Left ventricle myocardium inferior (tissue), 1 donor: ENCODE measurements at regions not wholly inside any gene's neighbourhood (a gene's known extent, or its start where the extent isn't known, plus 50 kb on each side); places are given as distances from the start of the nearest gene placed in this dataset.
"Not testable (repeated sequence)": the region's sequence is repeated elsewhere in the genome, so short reads cannot be mapped to it uniquely, and the experiment has no call there.

Experiments
- DNase-seq: peaks from one replicate; pipeline ENCODE4 v3.0.0-alpha.2; 2020
- H3K27ac ChIP-seq: fragments of 200-600 bp; replicated peaks from 2 replicates; pipeline ENCODE4 v1.8.0; 2021
- H3K27me3 ChIP-seq: fragments of 200-600 bp; 2 replicates; pipeline ENCODE4 v1.8.0; 2021; ENCODE audit warnings: low read depth
- H3K36me3 ChIP-seq: fragments of 200-600 bp; 2 replicates; pipeline ENCODE4 v1.8.0; 2021
- H3K4me1 ChIP-seq: fragments of 200-600 bp; 2 replicates; pipeline ENCODE4 v1.8.0; 2021
- H3K4me3 ChIP-seq: fragments of 200-600 bp; 2 replicates; pipeline ENCODE4 v1.8.0; 2021; ENCODE audit warnings: mild to moderate bottlenecking, moderate library complexity
- H3K9me3 ChIP-seq: fragments of 200-600 bp; replicated peaks from 2 replicates; pipeline ENCODE4 v1.8.0; 2021
- intact Hi-C: fragments of 100-400 bp; cut with micrococcal nuclease; formaldehyde crosslinking; loops from one replicate; pipeline ENCODE4 v1.11.0; 2022
- TF ChIP-seq, protein P1 (sequence below): fragments of 200-600 bp; IDR thresholded peaks from 2 replicates; pipeline ENCODE4 v1.8.0; 2021; ENCODE audit warnings: antibody characterized with exemption, mild to moderate bottlenecking, borderline replicate concordance
- donor health status: DM: no; HTN: yes; CAD: no; lungs with severe emphysema.

DNA sequence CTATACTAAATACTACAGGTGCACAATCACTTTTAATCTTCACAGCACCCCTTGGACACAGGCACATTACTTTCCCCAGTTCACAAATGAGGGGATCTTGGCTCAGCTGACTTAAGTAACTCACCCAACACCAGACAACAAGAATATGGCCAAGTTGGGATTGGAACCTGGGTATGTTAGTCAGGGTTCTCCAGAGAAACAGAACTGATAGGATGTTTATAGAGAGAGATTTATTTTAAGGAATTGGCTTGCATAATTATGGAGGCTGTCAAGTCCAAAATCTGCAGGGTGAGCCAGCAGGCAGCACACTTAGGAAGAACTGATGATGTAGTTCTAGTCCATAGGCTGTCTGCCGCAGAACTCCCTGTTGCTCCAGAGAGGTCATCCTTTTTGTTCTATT is 312.9 kb downstream of the MAN2A1 start:
- no peaks in the 10 kb centered on the region for H3K36me3 ChIP-seq
- no peak for DNase-seq
- TF ChIP-seq, protein P1, sequence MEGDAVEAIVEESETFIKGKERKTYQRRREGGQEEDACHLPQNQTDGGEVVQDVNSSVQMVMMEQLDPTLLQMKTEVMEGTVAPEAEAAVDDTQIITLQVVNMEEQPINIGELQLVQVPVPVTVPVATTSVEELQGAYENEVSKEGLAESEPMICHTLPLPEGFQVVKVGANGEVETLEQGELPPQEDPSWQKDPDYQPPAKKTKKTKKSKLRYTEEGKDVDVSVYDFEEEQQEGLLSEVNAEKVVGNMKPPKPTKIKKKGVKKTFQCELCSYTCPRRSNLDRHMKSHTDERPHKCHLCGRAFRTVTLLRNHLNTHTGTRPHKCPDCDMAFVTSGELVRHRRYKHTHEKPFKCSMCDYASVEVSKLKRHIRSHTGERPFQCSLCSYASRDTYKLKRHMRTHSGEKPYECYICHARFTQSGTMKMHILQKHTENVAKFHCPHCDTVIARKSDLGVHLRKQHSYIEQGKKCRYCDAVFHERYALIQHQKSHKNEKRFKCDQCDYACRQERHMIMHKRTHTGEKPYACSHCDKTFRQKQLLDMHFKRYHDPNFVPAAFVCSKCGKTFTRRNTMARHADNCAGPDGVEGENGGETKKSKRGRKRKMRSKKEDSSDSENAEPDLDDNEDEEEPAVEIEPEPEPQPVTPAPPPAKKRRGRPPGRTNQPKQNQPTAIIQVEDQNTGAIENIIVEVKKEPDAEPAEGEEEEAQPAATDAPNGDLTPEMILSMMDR = no peak
- no peak overlapping the region for H3K27ac ChIP-seq
- peaks cover 12% of the 10 kb centered on the region for H3K4me1 ChIP-seq
- H3K27me3 ChIP-seq = no peaks in the 10 kb centered on the region
- intact Hi-C loops = no loop called here
- H3K4me3 ChIP-seq = no peak overlapping the region
- peaks cover 3% of the 10 kb centered on the region for H3K9me3 ChIP-seq

DNA sequence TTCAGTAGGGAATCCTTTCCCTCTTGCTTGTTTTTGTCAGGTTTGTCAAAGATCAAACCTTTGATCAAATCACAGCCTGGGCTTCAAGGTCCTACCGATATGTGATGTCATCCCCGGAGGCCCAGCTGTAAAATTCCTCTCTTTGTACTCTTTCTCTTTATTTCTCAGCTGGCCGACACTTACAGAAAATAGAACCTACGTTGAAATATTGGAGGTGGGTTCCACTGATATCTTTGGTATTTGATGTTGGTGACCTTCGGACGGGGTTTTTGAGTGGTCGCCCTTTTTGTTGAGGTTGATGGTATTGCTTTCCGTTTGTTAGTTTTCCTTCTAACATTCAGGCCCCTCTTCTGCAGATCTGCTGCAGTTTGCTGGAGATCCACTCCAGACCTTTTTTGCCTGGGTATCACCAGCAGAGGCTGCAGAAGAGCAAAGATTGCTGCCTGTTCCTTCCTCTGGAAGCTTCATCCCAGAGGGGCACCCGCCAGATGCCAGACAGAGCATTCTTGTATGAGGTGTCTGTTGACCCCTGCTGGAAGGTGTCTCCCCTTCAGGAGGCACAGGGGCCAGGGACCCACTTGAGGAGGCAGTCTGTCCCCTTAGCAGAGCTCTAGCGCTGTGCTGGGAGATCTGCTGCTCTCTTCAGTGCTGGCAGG is 316.3 kb downstream of the MAN2A1 start:
- H3K27me3 ChIP-seq, DNase-seq, H3K27ac ChIP-seq, H3K4me1 ChIP-seq, H3K36me3 ChIP-seq, H3K9me3 ChIP-seq, H3K4me3 ChIP-seq, intact Hi-C loops: not testable (repeated sequence)

DNA sequence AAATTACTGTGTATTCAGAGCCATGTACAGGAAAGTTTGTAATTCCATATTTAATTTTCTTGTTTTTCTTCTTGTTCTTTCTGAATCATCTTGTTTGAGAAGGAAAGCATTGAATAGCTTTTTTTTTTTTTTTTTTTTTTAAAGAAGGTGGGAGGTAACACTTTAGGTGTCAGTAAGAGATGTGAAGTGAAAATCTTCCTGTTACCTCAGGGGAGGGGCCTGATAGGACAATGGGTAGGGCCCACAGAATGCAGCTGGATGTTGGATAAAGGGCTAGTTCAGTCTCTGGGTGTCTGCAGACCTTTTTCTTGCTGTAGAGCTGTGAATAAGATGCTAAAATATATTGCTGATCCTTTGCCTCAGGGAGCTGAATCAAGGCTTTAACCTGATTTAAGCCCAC is 317.4 kb downstream of the MAN2A1 start:
- Histone ChIP-seq H3K27ac (no peak overlapping the region), H3K4me3 (no peak overlapping the region), H3K27me3 (no peaks in the 10 kb centered on the region), H3K36me3 (no peaks in the 10 kb centered on the region), H3K9me3 (peaks cover 3% of the 10 kb centered on the region), H3K4me1 (no peaks in the 10 kb centered on the region)
- TF ChIP-seq, protein P1 = no peak
- DNase-seq = no peak
- intact Hi-C loops = no loop called here

DNA sequence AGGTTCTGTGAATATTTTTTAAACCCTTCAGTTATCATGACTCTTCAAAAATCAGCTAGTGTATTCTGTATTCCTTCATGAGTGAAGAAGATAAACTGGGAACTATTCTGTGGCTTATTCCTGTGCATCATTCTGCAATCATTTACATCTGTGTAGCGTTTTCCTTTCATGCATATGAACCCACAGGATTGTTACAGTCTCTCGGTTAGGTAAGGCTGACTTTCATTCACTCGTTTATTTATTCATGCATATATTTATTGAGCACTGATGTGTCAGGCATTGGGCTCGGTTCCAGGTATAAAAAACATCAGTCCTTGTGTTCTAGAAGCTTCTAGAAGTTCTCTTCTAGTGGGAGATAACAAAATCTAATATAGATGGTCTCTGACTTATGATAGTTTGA is 318.4 kb downstream of the MAN2A1 start:
- no peaks in the 10 kb centered on the region for H3K4me1 ChIP-seq
- no peak overlapping the region for H3K27ac ChIP-seq
- H3K36me3 ChIP-seq = no peaks in the 10 kb centered on the region
- H3K27me3 ChIP-seq = no peaks in the 10 kb centered on the region
- TF ChIP-seq, protein P1 = no peak
- intact Hi-C loops = no loop called here
- peaks cover 3% of the 10 kb centered on the region for H3K9me3 ChIP-seq
- DNase-seq = no peak
- no peak overlapping the region for H3K4me3 ChIP-seq

DNA sequence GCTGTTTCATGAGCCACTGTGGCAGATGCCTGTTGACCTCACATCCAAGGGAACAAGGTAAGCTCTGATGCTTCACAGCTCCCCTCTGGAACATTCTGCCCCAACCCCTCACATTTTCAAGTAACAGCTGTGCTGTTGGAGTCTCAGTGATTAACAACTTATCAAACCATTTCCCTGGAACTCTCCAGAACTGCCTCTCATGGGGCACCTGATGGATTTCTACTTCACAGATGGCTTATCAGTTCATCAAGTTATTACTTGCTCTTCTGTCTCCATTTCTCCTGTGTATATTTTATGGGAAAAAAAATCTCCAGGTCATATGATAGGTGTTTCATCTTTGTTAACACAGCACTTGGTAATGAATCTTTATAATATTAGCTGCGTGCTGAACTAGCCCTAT is 322.4 kb downstream of the MAN2A1 start:
- intact Hi-C loops = no loop called here
- no peak overlapping the region for H3K27ac ChIP-seq
- H3K36me3 ChIP-seq = no peaks in the 10 kb centered on the region
- H3K4me1 ChIP-seq = no peaks in the 10 kb centered on the region
- no peak overlapping the region for H3K4me3 ChIP-seq
- no peaks in the 10 kb centered on the region for H3K27me3 ChIP-seq
- no peak for DNase-seq
- H3K9me3 ChIP-seq = no peaks in the 10 kb centered on the region
- TF ChIP-seq, protein P1 = no peak

DNA sequence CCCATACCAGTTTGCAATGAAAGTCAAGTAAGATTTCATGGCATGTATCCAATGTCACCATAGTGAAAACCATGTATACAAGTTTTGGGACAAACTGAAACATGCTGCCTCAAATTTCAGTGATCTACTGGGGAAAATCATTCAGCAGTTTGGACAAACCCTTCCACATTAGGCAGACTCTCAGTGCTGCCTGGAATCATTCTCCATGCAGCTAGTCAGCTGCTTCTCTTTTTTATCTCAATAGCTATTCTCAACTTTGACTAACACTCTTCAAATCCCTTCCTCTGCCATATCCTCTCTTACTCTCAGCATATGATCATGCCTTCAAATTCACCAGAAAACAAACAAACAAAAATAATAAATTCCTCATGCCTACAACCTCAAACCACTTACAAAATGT is 323.3 kb downstream of the MAN2A1 start:
- Histone ChIP-seq H3K27me3 (no peaks in the 10 kb centered on the region), H3K27ac (no peak overlapping the region), H3K9me3 (no peaks in the 10 kb centered on the region), H3K4me1 (no peaks in the 10 kb centered on the region), H3K36me3 (no peaks in the 10 kb centered on the region), H3K4me3 (no peak overlapping the region)
- intact Hi-C loops = no loop called here
- TF ChIP-seq, protein P1 = no peak
- DNase-seq = no peak
